ENCODE measurements at regions not wholly inside any gene's neighbourhood (a gene's known extent, or its start where the extent isn't known, plus 50 kb on each side); places are given as distances from the start of the nearest gene placed in this dataset.

DNA sequence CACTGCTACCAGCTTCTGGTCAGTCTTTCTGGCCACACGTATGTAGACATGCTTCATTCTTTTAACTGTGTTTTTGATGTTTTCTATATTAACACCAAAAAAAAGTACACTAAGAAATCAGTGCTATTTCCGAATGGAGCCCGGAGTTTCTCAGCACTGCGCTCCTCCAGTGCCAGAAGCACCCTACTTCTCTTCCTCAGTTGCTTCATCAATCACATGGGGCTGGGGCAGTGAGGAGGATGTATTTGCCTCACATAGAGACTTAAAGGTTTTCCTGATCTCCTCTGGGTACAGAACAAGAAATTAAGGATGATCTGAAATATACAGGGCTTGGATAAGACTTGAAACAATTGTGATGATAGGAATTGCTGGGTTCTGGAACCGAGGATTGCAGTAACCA lies 148.0 kb downstream of the ERCC6L2 start:
- no peaks in the 10 kb centered on the region for H3K9me3 ChIP-seq (ENCODE audit: control insufficient read depth, low read length)
- no peak overlapping the region for H3K4me3 ChIP-seq (ENCODE audit: low read depth, low read length)
- no peaks in the 10 kb centered on the region for H3K36me3 ChIP-seq (ENCODE audit: control insufficient read depth, insufficient read depth, low read length)
- H3K4me2 ChIP-seq (ENCODE audit: low read length), result no peak overlapping the region
- H3K27ac ChIP-seq, result no peak overlapping the region
- H3K27me3 ChIP-seq (ENCODE audit: control insufficient read depth, insufficient read depth, low read length), result peaks cover 5% of the 10 kb centered on the region
- no peaks in the 10 kb centered on the region for H3K4me1 ChIP-seq
- no peaks in the 10 kb centered on the region for H3K79me2 ChIP-seq
- TF ChIP-seq, protein P1, sequence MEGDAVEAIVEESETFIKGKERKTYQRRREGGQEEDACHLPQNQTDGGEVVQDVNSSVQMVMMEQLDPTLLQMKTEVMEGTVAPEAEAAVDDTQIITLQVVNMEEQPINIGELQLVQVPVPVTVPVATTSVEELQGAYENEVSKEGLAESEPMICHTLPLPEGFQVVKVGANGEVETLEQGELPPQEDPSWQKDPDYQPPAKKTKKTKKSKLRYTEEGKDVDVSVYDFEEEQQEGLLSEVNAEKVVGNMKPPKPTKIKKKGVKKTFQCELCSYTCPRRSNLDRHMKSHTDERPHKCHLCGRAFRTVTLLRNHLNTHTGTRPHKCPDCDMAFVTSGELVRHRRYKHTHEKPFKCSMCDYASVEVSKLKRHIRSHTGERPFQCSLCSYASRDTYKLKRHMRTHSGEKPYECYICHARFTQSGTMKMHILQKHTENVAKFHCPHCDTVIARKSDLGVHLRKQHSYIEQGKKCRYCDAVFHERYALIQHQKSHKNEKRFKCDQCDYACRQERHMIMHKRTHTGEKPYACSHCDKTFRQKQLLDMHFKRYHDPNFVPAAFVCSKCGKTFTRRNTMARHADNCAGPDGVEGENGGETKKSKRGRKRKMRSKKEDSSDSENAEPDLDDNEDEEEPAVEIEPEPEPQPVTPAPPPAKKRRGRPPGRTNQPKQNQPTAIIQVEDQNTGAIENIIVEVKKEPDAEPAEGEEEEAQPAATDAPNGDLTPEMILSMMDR (IDR thresholded peaks at IDR 0.05), result no peak
- H2AFZ ChIP-seq, result no peak overlapping the region
- no peak overlapping the region for H3K9ac ChIP-seq

DNA sequence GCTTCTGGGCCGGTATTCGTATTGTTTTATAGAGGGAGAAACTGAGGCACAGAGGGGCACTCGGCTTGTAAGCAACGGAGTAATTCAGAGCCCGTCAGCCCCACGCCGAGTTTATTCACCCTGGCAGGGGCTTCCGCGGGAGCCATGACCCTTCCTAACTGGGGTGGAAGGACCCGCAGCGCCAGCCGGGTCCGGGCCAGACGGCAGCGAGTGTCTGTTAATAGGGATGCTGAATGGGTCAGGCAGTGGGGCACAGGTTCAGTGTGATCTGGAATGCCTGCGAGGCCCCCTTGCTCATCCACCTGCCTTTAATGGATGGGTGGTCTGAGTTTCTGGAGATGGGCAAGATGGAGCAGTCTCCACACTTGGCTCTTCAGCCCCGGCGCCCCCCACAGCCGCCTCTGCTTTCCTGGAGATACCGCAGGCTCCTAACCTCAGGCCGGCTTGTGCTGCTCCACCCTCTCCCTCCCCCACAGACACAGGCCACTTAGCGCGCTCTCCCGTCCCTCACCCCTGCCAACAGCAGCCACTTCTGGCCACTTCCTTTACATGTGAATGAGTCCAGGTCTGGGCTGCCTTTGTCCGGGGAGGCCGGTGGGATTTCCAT lies 147.1 kb downstream of the ERCC6L2 start:
- no peak overlapping the region for H2AFZ ChIP-seq
- TF ChIP-seq, protein P1 (IDR thresholded peaks at IDR 0.05), result no peak
- no peak overlapping the region for H3K27ac ChIP-seq
- no peak overlapping the region for H3K4me3 ChIP-seq (ENCODE audit: low read depth, low read length)
- H3K4me1 ChIP-seq, result no peaks in the 10 kb centered on the region
- no peak overlapping the region for H3K4me2 ChIP-seq (ENCODE audit: low read length)
- no peaks in the 10 kb centered on the region for H3K36me3 ChIP-seq (ENCODE audit: control insufficient read depth, insufficient read depth, low read length)
- H3K27me3 ChIP-seq (ENCODE audit: control insufficient read depth, insufficient read depth, low read length), result peaks cover 5% of the 10 kb centered on the region
- no peaks in the 10 kb centered on the region for H3K9me3 ChIP-seq (ENCODE audit: control insufficient read depth, low read length)
- no peak overlapping the region for H3K9ac ChIP-seq
- H3K79me2 ChIP-seq, result no peaks in the 10 kb centered on the region

DNA sequence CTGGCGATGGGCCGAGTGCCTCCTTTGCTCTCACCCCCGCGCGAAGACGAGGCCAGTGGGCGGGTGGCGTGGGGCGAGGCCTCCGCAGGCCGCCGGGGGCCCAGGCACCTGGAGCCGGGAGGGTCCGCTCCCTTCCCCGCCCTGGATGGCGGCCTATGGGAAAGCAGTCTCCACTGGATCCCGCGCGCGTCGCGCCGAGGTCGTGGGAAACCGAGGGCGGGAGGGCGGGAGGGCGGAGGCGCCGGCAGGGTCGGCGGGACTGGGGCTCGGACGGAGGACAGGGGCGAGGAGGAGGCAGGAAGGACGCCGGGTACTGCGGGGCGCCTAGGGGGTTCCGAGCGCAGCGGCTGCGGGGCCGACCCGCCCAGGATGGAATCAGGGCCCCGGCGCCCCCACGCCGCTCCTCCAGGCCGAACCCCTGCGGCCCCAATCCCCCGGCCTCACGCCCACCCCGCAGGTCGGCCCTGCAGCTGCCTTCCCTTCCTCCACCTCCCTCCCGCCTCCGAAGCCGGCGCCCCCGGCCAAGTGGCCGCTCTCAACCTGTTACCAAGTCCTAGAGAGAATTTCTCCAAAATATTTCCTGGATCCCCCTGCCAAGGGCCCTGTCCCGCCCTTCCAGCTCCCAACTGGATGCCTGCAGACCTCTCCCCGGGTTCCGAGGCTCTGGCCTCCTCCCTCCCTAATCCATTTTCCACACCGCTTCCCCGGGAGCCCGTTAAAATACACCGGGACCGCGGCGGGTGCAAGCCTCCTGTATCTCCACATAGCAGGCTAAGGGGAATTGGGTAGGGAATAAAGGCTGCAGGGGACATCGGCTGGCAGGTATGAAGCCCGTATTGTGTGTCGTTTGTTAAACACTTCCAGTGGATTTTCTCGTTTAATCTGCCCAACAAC lies 146.3 kb downstream of the ERCC6L2 start:
- Histone ChIP-seq H2AFZ (peak overlapping the region; percentile 74), H3K9me3 (ENCODE audit: control insufficient read depth, low read length) (no peaks in the 10 kb centered on the region), H3K27me3 (ENCODE audit: control insufficient read depth, insufficient read depth, low read length) (peaks cover 5% of the 10 kb centered on the region), H3K36me3 (ENCODE audit: control insufficient read depth, insufficient read depth, low read length) (no peaks in the 10 kb centered on the region), H3K4me3 (ENCODE audit: low read depth, low read length) (peak overlapping the region; percentile 8), H3K4me2 (ENCODE audit: low read length) (peak overlapping the region; percentile 58), H3K4me1 (no peaks in the 10 kb centered on the region), H3K9ac (no peak overlapping the region), H3K79me2 (no peaks in the 10 kb centered on the region), H3K27ac (no peak overlapping the region)
- TF ChIP-seq, protein P1 (IDR thresholded peaks at IDR 0.05), result no peak

DNA sequence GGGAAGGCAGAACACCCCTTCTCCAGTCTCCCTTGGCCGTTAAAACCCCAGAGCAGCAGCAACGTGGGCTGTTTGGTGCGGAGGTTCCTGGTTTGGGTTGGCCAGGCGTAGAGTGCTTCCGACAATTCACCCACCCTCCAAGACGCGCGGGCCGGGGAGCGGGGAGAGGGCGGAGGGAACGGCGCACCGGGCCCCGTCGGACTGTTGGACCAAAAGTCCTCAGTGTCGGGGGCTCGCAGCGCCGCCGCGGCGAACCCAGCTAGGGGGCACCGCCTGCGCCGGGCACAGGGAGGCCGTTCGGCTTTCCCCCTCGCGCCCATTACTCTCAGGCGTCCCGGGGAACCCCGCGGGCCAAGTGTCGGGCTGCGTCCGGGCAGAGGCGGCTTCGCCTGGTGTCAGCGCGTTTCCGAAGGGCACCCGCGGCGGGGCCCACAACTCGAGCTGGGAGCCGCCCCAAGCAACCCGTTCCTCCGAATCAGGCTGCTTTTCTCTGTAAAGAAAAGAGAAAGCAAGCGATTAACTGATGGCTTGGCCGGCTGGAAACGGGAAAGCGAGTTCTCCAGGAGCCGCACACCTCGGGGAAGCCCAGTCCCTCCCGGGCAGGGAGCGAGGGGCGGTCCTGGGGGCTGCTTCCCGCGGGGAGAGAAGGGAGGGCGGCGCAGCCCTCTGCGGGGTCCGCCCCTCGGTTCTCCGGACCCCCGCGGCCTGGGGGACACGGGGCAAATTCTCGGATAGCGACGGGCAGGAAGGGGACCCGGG lies 145.5 kb downstream of the ERCC6L2 start:
- Histone ChIP-seq H3K9ac (peak overlapping the region; percentile 19), H2AFZ (peak overlapping the region; percentile 74), H3K4me1 (no peaks in the 10 kb centered on the region), H3K36me3 (ENCODE audit: control insufficient read depth, insufficient read depth, low read length) (no peaks in the 10 kb centered on the region), H3K9me3 (ENCODE audit: control insufficient read depth, low read length) (no peaks in the 10 kb centered on the region), H3K4me2 (ENCODE audit: low read length) (peak overlapping the region; percentile 58), H3K4me3 (ENCODE audit: low read depth, low read length) (peak overlapping the region; percentile 8), H3K27ac (no peak overlapping the region), H3K79me2 (no peaks in the 10 kb centered on the region), H3K27me3 (ENCODE audit: control insufficient read depth, insufficient read depth, low read length) (peaks cover 5% of the 10 kb centered on the region)
- TF ChIP-seq, protein P1 (IDR thresholded peaks at IDR 0.05), result no peak
